Common myeloid progenitor, CD34-positive (primary cell): ENCODE measurements at regions not wholly inside any gene's neighbourhood (a gene's known extent, or its start where the extent isn't known, plus 50 kb on each side); places are given as distances from the start of the nearest gene placed in this dataset.
A peak's percentile ranks its signal among the peaks of the same experiment; 100 is the strongest.

Experiments
- CTCF ChIA-PET: fragments of 350-600 bp; sonication (Branson Sonifier 250); formaldehyde crosslinking; loops from one replicate; lab custom pipeline; 2021; ENCODE audit warnings: antibody characterized with exemption; lab: Charles Lee
- POLR2A ChIA-PET: fragments of 350-600 bp; sonication (Branson Sonifier 250); formaldehyde crosslinking; loops from one replicate; lab custom pipeline; 2021; ENCODE audit warnings: antibody characterized with exemption; lab: Charles Lee
- DNase-seq, 3 donors: peaks; one replicate each; pipeline versions ENCODE4 v3.0.0 to v3.0.0-alpha.2; 2013
- H3K27ac ChIP-seq, 2 experiments: 1 replicate in 1 of 2; 2 replicates in 1 of 2; pipeline ENCODE4 v1.7.0; 2013; ENCODE audit warnings: inconsistent platforms in 2 of 2, low read length in 2 of 2, mild to moderate bottlenecking in 2 of 2, low read depth in 1 of 2, moderate library complexity in 1 of 2; ENCODE audit not compliant: severe bottlenecking in 2 of 2, insufficient read depth in 1 of 2, poor library complexity in 1 of 2
- H3K27me3 ChIP-seq, 5 experiments: replicated peaks in 2 of 5; 1 replicate in 3 of 5; 2 replicates in 2 of 5; pipeline versions ENCODE4 v1.6.1 to v1.7.0; 2013; ENCODE audit warnings: low read length in 4 of 5, mild to moderate bottlenecking in 2 of 5, moderate library complexity in 2 of 5, inconsistent platforms in 1 of 5; ENCODE audit not compliant: insufficient read depth in 5 of 5, control insufficient read depth in 4 of 5
- H3K36me3 ChIP-seq, 4 experiments: 1 replicate in 2 of 4; 2 replicates in 2 of 4; pipeline versions ENCODE4 v1.6.1 to v1.7.0; 2013; ENCODE audit warnings: low read length in 3 of 4, control low read depth in 1 of 4, mild to moderate bottlenecking in 1 of 4; ENCODE audit not compliant: control insufficient read depth in 4 of 4, insufficient read depth in 4 of 4
- H3K4me1 ChIP-seq, 4 experiments: 1 replicate in 3 of 4; 2 replicates in 1 of 4; pipeline versions ENCODE4 v1.6.1 to v1.7.1; 2013; ENCODE audit warnings: low read length in 3 of 4, mild to moderate bottlenecking in 3 of 4, control low read depth in 1 of 4, inconsistent platforms in 1 of 4, moderate library complexity in 1 of 4; ENCODE audit not compliant: control insufficient read depth in 4 of 4, insufficient read depth in 4 of 4; ENCODE audit errors: control extremely low read depth in 1 of 4
- H3K4me3 ChIP-seq, 7 experiments: 1 replicate in 4 of 7; 2 replicates in 3 of 7; pipeline versions ENCODE4 v1.5.1 to v1.7.0; 2013; ENCODE audit warnings: mild to moderate bottlenecking in 7 of 7, low read length in 6 of 7, moderate library complexity in 6 of 7, inconsistent platforms in 2 of 7, low read depth in 2 of 7, control low read depth in 1 of 7; ENCODE audit not compliant: insufficient read depth in 4 of 7, control insufficient read depth in 1 of 7; ENCODE audit errors: extremely low read depth in 1 of 7
- H3K9me3 ChIP-seq, 5 experiments: 1 replicate in 4 of 5; 2 replicates in 1 of 5; pipeline versions ENCODE4 v1.6.1 to v1.7.1; 2013; ENCODE audit warnings: low read length in 4 of 5, mild to moderate bottlenecking in 2 of 5, inconsistent platforms in 1 of 5, low read depth in 1 of 5, moderate library complexity in 1 of 5; ENCODE audit not compliant: control insufficient read depth in 4 of 5, insufficient read depth in 2 of 5; ENCODE audit errors: control extremely low read depth in 1 of 5
- WGBS: methylation state at CpG from one replicate; pipeline ENCODE4 v1.1.5; 2013; ENCODE audit not compliant: insufficient coverage; 5-methylcytosine and 5-hydroxymethylcytosine counted together

GRCh38 chrX:38919202-38919601 is 117.9 kb downstream of the MID1IP1 start:
- no peak for DNase-seq
- H3K27me3 ChIP-seq: peaks cover 0 to 2% (median 0%) of the 10 kb centered on the region in 5 experiments
- H3K9me3 ChIP-seq: peaks cover 0 to 5% (median 0%) of the 10 kb centered on the region in 5 experiments
- H3K27ac ChIP-seq: no peak overlapping the region
- H3K4me3 ChIP-seq: no peak overlapping the region
- no peaks in the 10 kb centered on the region for H3K36me3 ChIP-seq
- no peaks in the 10 kb centered on the region for H3K4me1 ChIP-seq
- POLR2A ChIA-PET: no interaction called here
- WGBS: no CpG with 5 or more reads among the region's 2 CpGs
- CTCF ChIA-PET: no interaction called here

- CTCF ChIA-PET: no interaction called here
- WGBS: 84% methylated on average over 2 of the region's 5 CpGs
- Histone ChIP-seq H3K27me3 (peaks cover 0 to 4% (median 0%) of the 10 kb centered on the region in 5 experiments), H3K4me1 (no peaks in the 10 kb centered on the region), H3K27ac (no peak overlapping the region), H3K9me3 (peaks cover 0 to 5% (median 0%) of the 10 kb centered on the region in 5 experiments), H3K4me3 (no peak overlapping the region), H3K36me3 (no peaks in the 10 kb centered on the region)
- POLR2A ChIA-PET: no interaction called here
- no peak for DNase-seq
Observed at GRCh38 chrX:38919853-38920528, 118.7 kb downstream of the MID1IP1 start.

DNA sequence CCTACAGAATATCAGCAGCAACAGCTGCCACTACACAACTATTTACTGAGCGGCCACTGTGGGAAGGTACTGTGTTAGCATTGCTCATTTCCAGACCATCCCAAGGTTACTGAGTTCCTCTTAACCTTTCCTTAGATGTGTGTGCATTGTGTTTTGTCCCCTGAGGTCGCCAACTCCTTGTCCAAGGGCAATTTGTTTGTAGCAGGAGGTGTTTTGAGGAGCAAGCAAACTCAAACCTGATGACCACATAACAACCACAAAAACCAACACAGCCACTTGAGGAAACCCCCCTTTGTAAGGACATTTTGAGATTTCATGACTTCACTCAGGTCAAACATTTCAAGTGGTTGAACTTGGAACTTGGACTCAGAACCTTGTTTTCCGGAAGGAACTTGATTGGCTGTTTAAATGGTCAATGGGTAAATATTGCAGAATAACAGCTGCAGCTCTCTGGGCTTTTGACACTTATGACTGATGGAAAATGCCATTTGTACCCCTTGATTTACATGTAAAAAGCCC is 122.3 kb downstream of the MID1IP1 start:
- ChIA-PET POLR2A (no interaction called here), CTCF (no interaction called here)
- Histone ChIP-seq H3K9me3 (peaks cover 0 to 2% (median 0%) of the 10 kb centered on the region in 5 experiments), H3K4me1 (no peaks in the 10 kb centered on the region), H3K36me3 (no peaks in the 10 kb centered on the region), H3K27ac (no peak overlapping the region), H3K4me3 (no peak overlapping the region), H3K27me3 (peaks cover 0 to 4% (median 0%) of the 10 kb centered on the region in 5 experiments)
- WGBS: 100% methylated on average over 1 of the region's 3 CpGs
- no peak for DNase-seq

DNA sequence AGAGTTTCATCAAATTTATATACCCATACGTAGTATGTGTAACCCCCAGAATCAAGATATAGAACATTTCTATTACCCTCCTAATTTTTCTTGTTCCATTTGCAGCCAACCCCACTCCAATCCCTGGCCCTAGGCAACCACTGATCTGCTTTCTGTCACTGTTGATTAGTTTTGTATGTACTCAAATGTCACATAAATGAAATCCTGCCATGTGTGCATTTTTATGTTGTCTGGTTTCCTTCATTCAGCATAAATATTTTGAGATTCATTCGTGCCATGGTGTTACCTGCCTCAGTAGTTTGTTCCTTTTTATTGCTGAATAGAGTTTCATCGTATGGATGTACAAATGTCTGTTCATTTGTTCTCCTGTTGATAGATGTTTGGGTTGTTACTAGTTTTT is 126.3 kb downstream of the MID1IP1 start:
- ChIA-PET CTCF (no interaction called here), POLR2A (no interaction called here)
- peaks cover 0 to 6% (median 1%) of the 10 kb centered on the region in 4 experiments for H3K4me1 ChIP-seq
- 82% methylated on average over 3 of the region's 3 CpGs for WGBS
- H3K27me3 ChIP-seq: peaks cover 0 to 4% (median 0%) of the 10 kb centered on the region in 5 experiments
- H3K9me3 ChIP-seq: no peaks in the 10 kb centered on the region
- H3K4me3 ChIP-seq: no peak overlapping the region
- no peak overlapping the region for H3K27ac ChIP-seq
- H3K36me3 ChIP-seq: no peaks in the 10 kb centered on the region
- no peak for DNase-seq

DNA sequence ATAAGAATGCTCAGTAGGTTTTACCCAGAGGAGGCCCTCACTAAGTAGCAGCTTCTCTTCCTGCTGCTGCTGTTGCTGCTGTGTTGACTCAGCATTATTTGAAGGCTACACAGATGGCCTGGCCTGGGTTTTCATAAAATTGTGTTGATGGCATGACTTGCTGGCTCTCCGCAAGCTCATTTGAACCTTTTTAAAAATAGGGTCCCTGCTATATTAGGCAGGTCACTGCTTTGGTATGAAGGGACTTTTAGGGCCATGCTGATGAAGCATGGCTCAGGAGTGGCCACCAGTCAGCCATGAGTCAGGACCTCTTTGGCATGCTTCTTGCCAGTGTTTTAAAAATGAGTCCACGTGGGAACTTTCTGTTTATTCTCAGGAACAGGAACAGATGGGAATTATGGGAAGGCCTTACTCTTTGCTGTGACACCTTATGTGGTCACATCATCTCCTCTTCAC is 128.7 kb downstream of the MID1IP1 start:
- 50% methylated on average over 2 of the region's 2 CpGs for WGBS
- no peak overlapping the region for H3K27ac ChIP-seq
- peak in 2 of 3 donors; percentile 43 to 59 for DNase-seq
- no peaks in the 10 kb centered on the region for H3K9me3 ChIP-seq
- H3K4me1 ChIP-seq: peaks cover 0 to 6% (median 1%) of the 10 kb centered on the region in 4 experiments
- H3K36me3 ChIP-seq: no peaks in the 10 kb centered on the region
- ChIA-PET CTCF (no interaction called here), POLR2A (no interaction called here)
- no peak overlapping the region for H3K4me3 ChIP-seq
- H3K27me3 ChIP-seq: no peaks in the 10 kb centered on the region

DNA sequence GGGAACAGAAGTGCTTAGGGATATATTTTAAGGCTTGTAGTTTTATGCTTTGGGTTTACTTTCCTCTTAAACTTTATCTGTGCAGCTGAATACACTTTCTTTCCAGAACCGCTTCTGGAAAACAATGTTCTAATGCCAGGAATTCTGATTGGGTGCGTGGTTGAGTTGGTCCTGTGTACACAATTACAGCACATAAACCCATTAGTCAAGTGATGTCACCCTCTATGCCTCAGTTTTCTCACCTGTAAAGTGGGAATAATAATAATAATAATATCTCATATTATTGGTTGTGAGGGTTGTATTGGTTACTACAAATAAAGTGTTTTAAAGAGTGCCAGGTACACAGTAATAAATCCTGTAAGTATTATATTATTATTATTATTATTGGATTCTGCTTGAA is 129.2 kb downstream of the MID1IP1 start:
- H3K27me3 ChIP-seq: no peaks in the 10 kb centered on the region
- POLR2A ChIA-PET: no interaction called here
- peaks cover 0 to 6% (median 1%) of the 10 kb centered on the region in 4 experiments for H3K4me1 ChIP-seq
- H3K9me3 ChIP-seq: no peaks in the 10 kb centered on the region
- DNase-seq: no peak
- CTCF ChIA-PET: no interaction called here
- WGBS: no CpG with 5 or more reads among the region's 2 CpGs
- no peak overlapping the region for H3K27ac ChIP-seq
- H3K4me3 ChIP-seq: no peak overlapping the region
- H3K36me3 ChIP-seq: no peaks in the 10 kb centered on the region

- ChIA-PET POLR2A (no interaction called here), CTCF (interaction anchor here (0.7 kb wide), 1 partner anchor 20 kb away, joined by 3 read pairs; no protein-coding TSS in a partner anchor)
- no peaks in the 10 kb centered on the region for H3K27me3 ChIP-seq
- no peak overlapping the region for H3K27ac ChIP-seq
- H3K9me3 ChIP-seq: no peaks in the 10 kb centered on the region
- WGBS: 82% methylated on average over 2 of the region's 4 CpGs
- no peaks in the 10 kb centered on the region for H3K36me3 ChIP-seq
- H3K4me1 ChIP-seq: no peaks in the 10 kb centered on the region
- DNase-seq: no peak
- H3K4me3 ChIP-seq: no peak overlapping the region
Observed at GRCh38 chrX:38935561-38935960, 134.3 kb downstream of the MID1IP1 start.
